ENCODE measurements at regions not wholly inside any gene's neighbourhood (a gene's known extent, or its start where the extent isn't known, plus 50 kb on each side); places are given as distances from the start of the nearest gene placed in this dataset.

- DNase-seq (ENCODE audit: low read depth) = no peak
Observed at GRCh38 chr5:175388531-175388930, 55.5 kb downstream of the DRD1 start.

DNA sequence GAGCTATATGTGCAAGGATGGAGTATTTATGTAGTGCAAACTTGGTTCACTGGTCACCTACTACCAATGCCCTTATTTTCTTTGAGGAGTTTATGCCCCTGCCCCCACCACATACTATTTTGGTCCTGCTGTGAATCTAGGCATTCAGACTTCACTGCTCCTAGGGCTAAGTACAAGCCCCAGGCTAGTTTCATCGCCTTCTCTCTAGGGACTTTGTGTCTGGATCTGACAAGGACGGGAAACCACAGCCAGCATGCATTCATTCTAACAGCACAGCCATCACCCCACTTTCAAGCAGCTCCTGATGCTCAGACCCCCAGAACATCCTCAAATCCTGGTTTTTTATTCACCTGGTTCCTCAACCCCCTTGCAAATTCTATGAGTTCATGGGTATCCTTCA, 56.8 kb downstream of the DRD1 start:
- no peak for DNase-seq (ENCODE audit: low read depth)

DNA sequence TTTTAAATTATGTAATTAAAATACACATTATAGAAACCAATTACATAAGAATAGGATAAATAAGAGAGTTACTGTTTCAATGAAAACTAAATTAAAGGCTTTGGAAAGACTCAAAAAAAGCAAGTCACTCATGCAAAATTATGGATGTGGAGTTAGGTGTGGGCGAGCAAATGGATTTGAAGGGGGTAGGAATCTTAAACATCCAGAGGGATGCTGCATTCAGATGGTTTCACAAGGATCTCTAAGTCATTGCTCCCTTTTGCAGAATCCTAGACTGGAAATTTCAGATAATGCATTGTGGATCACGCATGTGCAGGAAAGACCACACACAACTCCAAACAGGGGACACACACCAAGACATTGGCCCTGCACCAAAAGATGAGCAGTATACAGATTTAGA, 57.5 kb downstream of the DRD1 start:
- no peak for DNase-seq (ENCODE audit: low read depth)

DNA sequence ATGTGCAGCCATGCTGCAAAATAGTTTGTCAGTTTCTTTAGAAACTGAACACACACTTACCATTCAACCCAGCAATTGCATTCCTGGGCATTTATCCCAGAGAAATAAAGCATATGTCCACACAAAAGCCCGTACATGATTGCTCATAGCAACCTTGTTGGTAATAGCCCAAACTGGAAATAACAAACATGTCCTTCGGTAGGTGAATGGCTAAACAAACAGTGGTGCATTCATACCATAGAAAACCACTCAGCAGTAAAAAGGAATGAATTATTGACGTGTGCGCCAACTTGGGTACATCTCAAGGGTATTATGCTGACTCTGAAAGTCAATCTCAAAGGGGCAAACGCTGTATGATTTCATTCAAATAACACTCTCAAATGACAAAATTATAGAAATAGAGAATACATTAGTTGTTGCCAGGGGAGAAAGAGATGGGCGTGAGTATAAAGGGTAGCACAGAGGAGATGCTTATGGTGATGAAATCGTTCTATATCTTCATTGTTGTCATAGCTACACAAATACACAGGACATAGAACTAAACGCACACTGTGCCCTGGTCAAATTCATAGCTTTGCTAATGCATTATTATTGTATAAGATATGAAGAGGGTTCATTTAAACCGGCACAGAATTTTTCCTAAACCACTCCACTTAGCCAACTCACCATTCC, 58.2 kb downstream of the DRD1 start:
- DNase-seq (ENCODE audit: low read depth) = no peak

- DNase-seq (ENCODE audit: low read depth) = no peak
Observed at GRCh38 chr5:175384724-175385552, 59.0 kb downstream of the DRD1 start.

DNA sequence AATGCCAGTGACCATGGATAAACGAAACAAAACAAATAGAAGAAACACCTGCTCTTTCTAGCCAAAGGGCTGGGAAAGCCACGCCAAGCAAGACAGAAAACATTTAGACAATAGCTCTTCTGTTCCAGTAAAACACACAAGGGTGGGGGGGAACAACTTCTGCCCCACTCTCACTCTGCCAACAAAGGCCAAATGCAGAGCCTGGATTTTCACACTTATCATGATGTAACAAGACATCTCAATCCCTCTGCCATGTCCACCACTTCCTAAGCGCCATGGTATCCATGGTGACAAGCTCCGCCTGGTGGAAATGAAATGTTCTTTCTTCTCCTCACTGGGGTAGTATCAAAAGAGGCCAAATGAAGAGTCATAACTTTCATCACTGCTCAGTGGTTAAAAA, 60.6 kb downstream of the DRD1 start:
- DNase-seq (ENCODE audit: low read depth) = no peak

DNA sequence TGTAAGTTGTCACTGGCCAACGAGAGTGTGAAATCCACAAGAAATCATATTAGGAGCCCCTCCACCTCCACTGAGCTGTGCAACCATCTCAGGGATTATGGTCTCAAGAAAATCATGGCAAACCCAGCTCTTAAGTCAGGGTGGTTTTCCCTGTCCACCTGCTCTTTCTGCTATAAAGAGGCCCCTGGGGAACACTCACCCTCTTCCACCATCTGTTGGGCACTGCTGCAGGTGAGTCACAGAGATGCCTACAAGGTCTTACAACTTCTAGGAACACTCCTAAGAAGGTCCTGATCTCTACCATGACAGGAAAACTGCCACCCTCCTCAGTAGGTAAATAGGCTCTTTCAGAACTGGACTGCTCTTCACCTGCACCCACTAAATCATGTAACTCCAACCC, 61.8 kb downstream of the DRD1 start:
- no peak for DNase-seq (ENCODE audit: low read depth)

DNA sequence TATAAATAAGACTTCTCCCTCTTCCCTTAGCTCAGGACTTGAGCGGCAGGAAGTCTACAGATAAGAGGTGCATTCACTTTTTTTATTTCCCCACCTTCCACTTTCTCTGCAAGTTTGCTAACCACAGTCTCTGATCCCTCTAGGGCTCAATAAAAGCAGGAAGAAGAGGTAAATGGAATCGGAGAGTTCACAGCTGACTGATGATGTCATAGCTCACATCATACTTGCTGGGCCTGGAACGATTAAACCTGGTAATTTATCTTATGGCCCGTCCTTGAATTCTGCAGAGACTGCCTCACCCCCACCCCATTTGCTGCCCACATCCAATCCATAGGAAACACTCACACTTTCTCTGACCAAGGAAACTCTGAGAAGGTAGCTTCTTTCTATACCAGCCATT, 62.9 kb downstream of the DRD1 start:
- DNase-seq (ENCODE audit: low read depth) = no peak

GRCh38 chr5:175380701-175381100, 63.3 kb downstream of the DRD1 start:
- no peak for DNase-seq (ENCODE audit: low read depth)

DNA sequence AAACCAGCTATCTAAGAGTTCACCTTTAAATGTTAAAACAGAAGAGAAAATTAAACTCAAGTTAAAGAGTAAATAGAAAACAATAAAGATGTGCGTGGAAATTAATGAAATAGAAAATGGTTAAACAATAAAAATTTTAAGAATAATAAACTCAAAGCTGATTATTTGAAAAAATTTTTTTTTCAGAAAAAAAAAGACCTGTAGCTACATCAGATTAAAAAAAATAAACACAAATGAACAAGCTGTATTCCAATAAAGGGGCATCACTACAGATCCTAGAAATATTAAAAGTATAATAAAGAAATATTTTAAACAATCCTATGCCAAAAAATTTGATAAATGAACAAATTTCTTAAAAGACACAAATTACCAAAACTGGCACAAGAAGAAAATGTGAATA, 64.1 kb downstream of the DRD1 start:
- no peak for DNase-seq (ENCODE audit: low read depth)

GRCh38 chr5:175378444-175379028, 65.4 kb downstream of the DRD1 start:
- DNase-seq (ENCODE audit: low read depth) = peak; percentile 11

DNA sequence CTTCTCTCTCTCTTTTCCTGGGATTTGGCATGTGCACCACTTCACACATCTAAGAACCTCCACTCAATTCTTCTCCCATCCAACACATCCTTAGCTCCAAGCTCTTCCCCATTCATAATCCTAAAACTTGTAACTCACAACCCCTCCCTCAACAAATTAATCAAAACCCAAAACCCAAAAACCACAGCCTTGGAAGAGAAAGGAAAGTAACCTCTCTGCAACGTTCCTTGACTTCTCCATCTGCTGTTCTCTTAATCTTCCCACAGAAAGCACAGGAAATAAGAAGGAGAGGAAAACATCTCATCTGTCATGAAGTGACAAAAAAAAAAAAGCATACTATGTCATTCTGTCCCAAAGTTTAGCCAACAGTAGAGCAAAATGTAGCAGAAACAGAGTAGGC, 66.2 kb downstream of the DRD1 start:
- no peak for DNase-seq (ENCODE audit: low read depth)

DNA sequence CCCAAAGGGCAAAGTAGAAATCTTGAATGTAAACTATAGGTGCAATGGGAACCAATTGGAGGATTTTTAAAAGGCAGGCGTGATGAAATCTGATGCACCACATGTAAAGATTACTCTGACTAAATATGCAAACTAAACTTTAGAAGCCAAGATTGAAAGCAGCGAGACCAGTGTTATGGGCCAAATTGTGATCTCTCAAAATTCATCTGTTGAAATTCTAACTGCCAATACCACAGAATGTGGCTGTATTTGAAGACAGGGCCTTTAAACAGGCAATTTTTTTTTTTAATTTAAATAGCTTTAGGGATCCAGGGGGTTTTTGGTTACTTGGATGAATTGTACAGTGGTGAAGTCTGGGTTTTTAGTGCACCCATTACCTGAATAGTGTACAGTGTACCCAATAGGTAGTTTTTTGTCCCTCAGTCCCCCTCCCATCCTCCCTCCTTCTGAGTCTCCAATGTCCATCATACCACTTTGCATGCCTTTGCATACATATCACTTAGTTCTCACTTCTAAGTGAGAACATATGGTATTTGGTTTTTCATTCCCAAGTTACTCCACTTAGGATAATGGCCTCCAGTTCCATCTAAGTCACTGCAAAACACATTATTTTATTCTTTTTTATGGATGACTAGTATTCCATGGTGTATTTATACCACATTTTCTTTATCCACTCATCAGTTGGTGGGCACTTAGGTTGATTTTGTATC, 69.7 kb downstream of the DRD1 start:
- no peak for DNase-seq (ENCODE audit: low read depth)

- DNase-seq (ENCODE audit: low read depth) = no peak
Observed at GRCh38 chr5:175365866-175366265, 78.1 kb downstream of the DRD1 start.

- no peak for DNase-seq (ENCODE audit: low read depth)
Observed at GRCh38 chr5:175363300-175363699, 80.7 kb downstream of the DRD1 start.

DNA sequence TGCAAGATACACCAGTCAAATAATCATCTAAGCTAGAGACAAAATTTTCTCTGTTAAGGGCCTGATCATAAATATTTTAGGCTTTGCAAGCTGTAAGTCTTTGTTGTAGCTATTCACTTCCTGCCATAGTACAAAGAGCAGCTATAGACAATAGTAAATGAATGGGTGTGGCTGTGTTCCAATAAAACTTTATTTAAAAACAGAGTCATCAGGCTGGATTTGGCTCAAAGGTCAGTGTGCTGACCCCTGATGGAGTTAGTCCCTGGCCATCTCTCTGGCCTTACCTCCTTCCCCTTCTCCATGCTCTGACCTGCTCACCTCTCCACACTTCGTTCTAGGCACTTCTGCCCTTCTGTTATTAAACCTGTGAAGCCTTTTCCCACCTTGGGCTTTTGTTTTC, 86.0 kb downstream of the DRD1 start:
- no peak for DNase-seq (ENCODE audit: low read depth)

GRCh38 chr5:175356428-175356827, 87.6 kb downstream of the DRD1 start:
- no peak for DNase-seq (ENCODE audit: low read depth)

DNA sequence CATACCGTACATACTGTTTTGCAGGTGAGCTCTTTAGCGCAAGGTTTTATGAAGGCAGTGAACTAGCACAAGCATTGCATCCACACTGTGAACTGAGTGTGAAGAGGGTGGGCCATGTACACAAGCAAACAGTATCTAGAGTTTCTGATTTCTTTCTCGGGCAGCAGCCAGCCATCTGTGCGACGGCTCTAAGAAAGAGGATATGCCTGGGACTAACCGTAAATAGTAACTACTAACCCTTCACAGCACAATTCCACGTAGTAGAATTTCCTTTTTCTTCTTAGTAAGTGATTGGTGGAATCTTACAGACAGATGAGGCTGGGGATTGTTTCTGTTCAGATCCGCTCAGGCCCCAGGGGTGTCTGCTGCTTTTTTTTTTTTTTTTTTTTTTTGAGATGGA, 89.0 kb downstream of the DRD1 start:
- no peak for DNase-seq (ENCODE audit: low read depth)

GRCh38 chr5:175353926-175354325, 90.1 kb downstream of the DRD1 start:
- DNase-seq (ENCODE audit: low read depth) = no peak

GRCh38 chr5:175351897-175352590, 91.9 kb downstream of the DRD1 start:
- no peak for DNase-seq (ENCODE audit: low read depth)

- no peak for DNase-seq (ENCODE audit: low read depth)
Observed at GRCh38 chr5:175351126-175351525, 92.9 kb downstream of the DRD1 start.

DNA sequence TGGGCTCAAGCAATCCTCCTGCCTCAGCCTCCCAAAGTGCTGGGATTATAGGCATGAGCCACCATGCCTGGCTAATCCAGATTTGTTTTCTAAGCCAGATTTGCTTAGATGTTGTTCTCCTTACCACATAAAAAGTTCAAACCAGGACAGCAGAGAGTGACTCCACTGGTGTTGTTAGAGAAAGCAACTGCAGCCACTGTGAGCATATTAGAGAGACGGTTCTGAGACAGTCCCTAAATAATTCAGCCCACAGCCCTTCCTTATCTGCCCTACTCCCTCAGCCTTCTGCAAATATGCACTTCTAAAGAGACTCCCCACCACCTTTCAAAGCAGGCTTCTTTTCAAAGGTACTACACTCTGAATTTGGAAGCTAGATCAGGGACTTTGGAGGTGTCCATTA, 96.1 kb downstream of the DRD1 start:
- no peak for DNase-seq (ENCODE audit: low read depth)

Data from HS-5 (cell line).